OCI-LY3 (cell line): ENCODE measurements at regions not wholly inside any gene's neighbourhood (a gene's known extent, or its start where the extent isn't known, plus 50 kb on each side); places are given as distances from the start of the nearest gene placed in this dataset.

Experiments
- H2AFZ ChIP-seq: fragments of 200-600, 300-600 bp; shearing (Covaris generic); 2 replicates; pipeline ENCODE4 v1.6.0; 2014; ENCODE audit warnings: antibody characterized with exemption, low read depth, low read length
- H3K27ac ChIP-seq: fragments of 200-600, 300-600 bp; sonication (generic); 2 replicates; pipeline ENCODE4 v1.5.1; 2014; ENCODE audit warnings: mild to moderate bottlenecking, low read length, moderate library complexity, mixed read lengths
- H3K27me3 ChIP-seq: fragments of 200-600, 300-600 bp; sonication (generic); 2 replicates; pipeline ENCODE4 v1.6.1; 2014; ENCODE audit warnings: low read depth, low read length, mixed read lengths
- H3K36me3 ChIP-seq: fragments of 200-600, 300-600 bp; sonication (generic); replicated peaks from 2 replicates; pipeline ENCODE3; 2014; ENCODE audit warnings: low read depth, low read length, mixed read lengths
- H3K4me1 ChIP-seq: fragments of 300-600, 200-600 bp; sonication (generic); 2 replicates; pipeline ENCODE4 v1.6.1; 2014; ENCODE audit warnings: low read length, mixed read lengths
- H3K4me2 ChIP-seq: fragments of 200-600, 300-600 bp; sonication (generic); 2 replicates; pipeline ENCODE4 v1.6.1; 2014; ENCODE audit warnings: low read length, mixed read lengths
- H3K4me3 ChIP-seq: fragments of 300-600, 200-600 bp; sonication (generic); 2 replicates; pipeline ENCODE4 v1.5.1; 2014; ENCODE audit warnings: antibody characterized with exemption, mild to moderate bottlenecking, low read length, moderate library complexity
- H3K79me2 ChIP-seq: fragments of 300-600, 200-600 bp; shearing (Covaris generic); 2 replicates; pipeline ENCODE4 v1.6.1; 2014; ENCODE audit warnings: mild to moderate bottlenecking, low read length, mixed read lengths
- H3K9ac ChIP-seq: fragments of 300-600, 200-600 bp; shearing (Covaris generic); 2 replicates; pipeline ENCODE4 v1.6.0; 2014; ENCODE audit warnings: mild to moderate bottlenecking, low read length, moderate library complexity
- H3K9me3 ChIP-seq: fragments of 200-600, 300-600 bp; shearing (Covaris generic); 2 replicates; pipeline ENCODE4 v1.6.1; 2014; ENCODE audit warnings: low read length, mixed read lengths; ENCODE audit not compliant: insufficient read depth
- H4K20me1 ChIP-seq: fragments of 200-600, 300-600 bp; sonication (generic); 2 replicates; pipeline ENCODE4 v1.6.1; 2016; ENCODE audit warnings: low read length, mixed read lengths; ENCODE audit not compliant: insufficient read depth
- EZH2phosphoT487 ChIP-seq: fragments of 200-600 bp; shearing (Covaris generic); IDR thresholded peaks from 2 replicates; pipeline ENCODE4 v1.6.1; 2018; ENCODE audit warnings: antibody characterized with exemption, mixed run types, low read depth
- TF ChIP-seq, protein P1 (sequence below): fragments of 200-600, 300-600 bp; sonication (generic); IDR thresholded peaks from 2 replicates; pipeline ENCODE4 v1.5.1; 2014; ENCODE audit warnings: antibody characterized with exemption, low read length, low read depth

- no peaks in the 10 kb centered on the region for H4K20me1 ChIP-seq
- H3K4me1 ChIP-seq: no peaks in the 10 kb centered on the region
- no peak overlapping the region for H3K4me2 ChIP-seq
- no peaks in the 10 kb centered on the region for H3K9me3 ChIP-seq
- H3K27me3 ChIP-seq: no peaks in the 10 kb centered on the region
- no peak overlapping the region for H3K4me3 ChIP-seq
- H3K9ac ChIP-seq: no peak overlapping the region
- H3K36me3 ChIP-seq: no peaks in the 10 kb centered on the region
- no peak overlapping the region for H3K27ac ChIP-seq
- no peak for TF ChIP-seq EZH2phosphoT487
- TF ChIP-seq, protein P1, sequence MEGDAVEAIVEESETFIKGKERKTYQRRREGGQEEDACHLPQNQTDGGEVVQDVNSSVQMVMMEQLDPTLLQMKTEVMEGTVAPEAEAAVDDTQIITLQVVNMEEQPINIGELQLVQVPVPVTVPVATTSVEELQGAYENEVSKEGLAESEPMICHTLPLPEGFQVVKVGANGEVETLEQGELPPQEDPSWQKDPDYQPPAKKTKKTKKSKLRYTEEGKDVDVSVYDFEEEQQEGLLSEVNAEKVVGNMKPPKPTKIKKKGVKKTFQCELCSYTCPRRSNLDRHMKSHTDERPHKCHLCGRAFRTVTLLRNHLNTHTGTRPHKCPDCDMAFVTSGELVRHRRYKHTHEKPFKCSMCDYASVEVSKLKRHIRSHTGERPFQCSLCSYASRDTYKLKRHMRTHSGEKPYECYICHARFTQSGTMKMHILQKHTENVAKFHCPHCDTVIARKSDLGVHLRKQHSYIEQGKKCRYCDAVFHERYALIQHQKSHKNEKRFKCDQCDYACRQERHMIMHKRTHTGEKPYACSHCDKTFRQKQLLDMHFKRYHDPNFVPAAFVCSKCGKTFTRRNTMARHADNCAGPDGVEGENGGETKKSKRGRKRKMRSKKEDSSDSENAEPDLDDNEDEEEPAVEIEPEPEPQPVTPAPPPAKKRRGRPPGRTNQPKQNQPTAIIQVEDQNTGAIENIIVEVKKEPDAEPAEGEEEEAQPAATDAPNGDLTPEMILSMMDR: no peak
- H2AFZ ChIP-seq: no peak overlapping the region
- no peaks in the 10 kb centered on the region for H3K79me2 ChIP-seq
Observed at GRCh38 chr13:22777207-22777606, 403.6 kb upstream of the SGCG start.

- no peak overlapping the region for H3K4me2 ChIP-seq
- H3K4me3 ChIP-seq: no peak overlapping the region
- no peaks in the 10 kb centered on the region for H3K4me1 ChIP-seq
- H3K9me3 ChIP-seq: no peaks in the 10 kb centered on the region
- no peak for TF ChIP-seq EZH2phosphoT487
- TF ChIP-seq, protein P1: no peak
- no peaks in the 10 kb centered on the region for H4K20me1 ChIP-seq
- no peak overlapping the region for H3K9ac ChIP-seq
- no peaks in the 10 kb centered on the region for H3K36me3 ChIP-seq
- H2AFZ ChIP-seq: no peak overlapping the region
- peaks cover 27% of the 10 kb centered on the region for H3K27me3 ChIP-seq
- no peaks in the 10 kb centered on the region for H3K79me2 ChIP-seq
- no peak overlapping the region for H3K27ac ChIP-seq
Observed at GRCh38 chr13:22789027-22789593, 391.7 kb upstream of the SGCG start.

- Histone ChIP-seq H4K20me1 (no peaks in the 10 kb centered on the region), H3K79me2 (no peaks in the 10 kb centered on the region), H3K9me3 (no peaks in the 10 kb centered on the region), H3K4me3 (no peak overlapping the region), H3K4me1 (no peaks in the 10 kb centered on the region), H3K4me2 (no peak overlapping the region), H3K36me3 (no peaks in the 10 kb centered on the region), H3K27me3 (peaks cover 27% of the 10 kb centered on the region), H3K9ac (no peak overlapping the region), H3K27ac (no peak overlapping the region), H2AFZ (no peak overlapping the region)
- TF ChIP-seq, protein P1: no peak
- no peak for TF ChIP-seq EZH2phosphoT487
Observed at GRCh38 chr13:22789916-22790315, 390.9 kb upstream of the SGCG start.

GRCh38 chr13:22793598-22794134 lies 387.1 kb upstream of the SGCG start:
- H3K36me3 ChIP-seq: no peaks in the 10 kb centered on the region
- TF ChIP-seq EZH2phosphoT487: no peak
- TF ChIP-seq, protein P1: no peak
- H3K4me2 ChIP-seq: no peak overlapping the region
- H3K9me3 ChIP-seq: no peaks in the 10 kb centered on the region
- H3K4me3 ChIP-seq: no peak overlapping the region
- H2AFZ ChIP-seq: no peak overlapping the region
- H3K4me1 ChIP-seq: no peaks in the 10 kb centered on the region
- no peak overlapping the region for H3K27ac ChIP-seq
- no peaks in the 10 kb centered on the region for H4K20me1 ChIP-seq
- no peak overlapping the region for H3K9ac ChIP-seq
- peaks cover 23% of the 10 kb centered on the region for H3K27me3 ChIP-seq
- no peaks in the 10 kb centered on the region for H3K79me2 ChIP-seq
